Testis (tissue), 2 donors: ENCODE measurements at regions not wholly inside any gene's neighbourhood (a gene's known extent, or its start where the extent isn't known, plus 50 kb on each side); places are given as distances from the start of the nearest gene placed in this dataset.

Experiments
- POLR2A ChIP-seq: fragments of 450-650 bp; IDR thresholded peaks from one replicate; pipeline ENCODE4 v1.6.1; 2017; ENCODE audit warnings: antibody characterized with exemption, mild to moderate bottlenecking, moderate library complexity
- TF ChIP-seq, protein P1 (sequence below), 3 experiments: fragments of 450-650 bp in 2 of 3; fragments of 200-600 bp in 1 of 3; sonication (generic) in 1 of 3; IDR thresholded peaks; one replicate each; pipeline ENCODE4 v1.5.1; 2016 to 2019; ENCODE audit warnings: antibody characterized with exemption in 3 of 3, mild to moderate bottlenecking in 2 of 3, moderate library complexity in 1 of 3

DNA sequence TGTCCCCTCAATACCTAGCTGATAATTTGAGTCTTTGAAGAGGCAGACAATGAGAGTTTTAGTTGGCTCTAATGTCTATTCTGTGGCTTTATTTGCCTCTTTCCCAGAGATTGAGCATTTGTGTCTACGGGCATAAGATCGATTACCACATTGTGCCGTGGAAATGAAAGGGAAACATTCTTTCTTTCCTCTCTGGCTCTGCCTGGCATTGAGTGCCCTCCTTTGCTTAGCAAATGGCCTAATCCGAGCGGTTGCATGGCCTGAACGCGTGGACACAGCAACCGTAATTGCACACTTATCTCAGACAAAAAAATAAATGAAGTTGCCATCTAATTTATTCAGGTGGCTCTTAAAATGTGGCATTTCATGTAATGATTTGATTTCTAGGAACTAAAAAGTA lies 247.9 kb downstream of the ADGRL2 start:
- no peak for TF ChIP-seq POLR2A
- TF ChIP-seq, protein P1, sequence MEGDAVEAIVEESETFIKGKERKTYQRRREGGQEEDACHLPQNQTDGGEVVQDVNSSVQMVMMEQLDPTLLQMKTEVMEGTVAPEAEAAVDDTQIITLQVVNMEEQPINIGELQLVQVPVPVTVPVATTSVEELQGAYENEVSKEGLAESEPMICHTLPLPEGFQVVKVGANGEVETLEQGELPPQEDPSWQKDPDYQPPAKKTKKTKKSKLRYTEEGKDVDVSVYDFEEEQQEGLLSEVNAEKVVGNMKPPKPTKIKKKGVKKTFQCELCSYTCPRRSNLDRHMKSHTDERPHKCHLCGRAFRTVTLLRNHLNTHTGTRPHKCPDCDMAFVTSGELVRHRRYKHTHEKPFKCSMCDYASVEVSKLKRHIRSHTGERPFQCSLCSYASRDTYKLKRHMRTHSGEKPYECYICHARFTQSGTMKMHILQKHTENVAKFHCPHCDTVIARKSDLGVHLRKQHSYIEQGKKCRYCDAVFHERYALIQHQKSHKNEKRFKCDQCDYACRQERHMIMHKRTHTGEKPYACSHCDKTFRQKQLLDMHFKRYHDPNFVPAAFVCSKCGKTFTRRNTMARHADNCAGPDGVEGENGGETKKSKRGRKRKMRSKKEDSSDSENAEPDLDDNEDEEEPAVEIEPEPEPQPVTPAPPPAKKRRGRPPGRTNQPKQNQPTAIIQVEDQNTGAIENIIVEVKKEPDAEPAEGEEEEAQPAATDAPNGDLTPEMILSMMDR (IDR thresholded peaks at IDR 0.05): no peak
